RPMI8226 (cell line): ENCODE measurements at regions not wholly inside any gene's neighbourhood (a gene's known extent, or its start where the extent isn't known, plus 50 kb on each side); places are given as distances from the start of the nearest gene placed in this dataset.

ENCODE experiments used
- DNase-seq: peaks from one replicate; pipeline ENCODE4 v3.0.0-alpha.2; 2015

- no peak for DNase-seq
Measured at GRCh38 chr15:69530991-69531664, 78.5 kb downstream of the RPLP1 start.

DNA sequence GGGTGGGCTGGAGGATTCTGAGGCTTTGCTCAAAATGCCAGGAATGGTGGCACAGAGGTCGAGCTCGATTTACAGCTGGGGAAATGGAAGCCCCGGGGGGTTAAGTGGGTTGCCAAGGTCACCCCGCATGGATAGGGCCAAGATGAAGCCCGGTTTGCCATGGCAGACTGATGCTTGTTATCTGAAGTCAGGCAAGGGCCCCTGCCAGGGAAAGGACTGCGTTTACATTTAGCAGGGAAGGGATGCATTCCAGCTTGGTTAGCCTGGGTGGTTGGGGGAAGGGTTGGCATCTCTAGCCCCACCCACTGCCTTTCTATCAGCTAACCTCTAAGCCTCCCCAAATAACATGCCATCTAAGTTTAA is 79.0 kb downstream of the RPLP1 start:
- DNase-seq = no peak

DNA sequence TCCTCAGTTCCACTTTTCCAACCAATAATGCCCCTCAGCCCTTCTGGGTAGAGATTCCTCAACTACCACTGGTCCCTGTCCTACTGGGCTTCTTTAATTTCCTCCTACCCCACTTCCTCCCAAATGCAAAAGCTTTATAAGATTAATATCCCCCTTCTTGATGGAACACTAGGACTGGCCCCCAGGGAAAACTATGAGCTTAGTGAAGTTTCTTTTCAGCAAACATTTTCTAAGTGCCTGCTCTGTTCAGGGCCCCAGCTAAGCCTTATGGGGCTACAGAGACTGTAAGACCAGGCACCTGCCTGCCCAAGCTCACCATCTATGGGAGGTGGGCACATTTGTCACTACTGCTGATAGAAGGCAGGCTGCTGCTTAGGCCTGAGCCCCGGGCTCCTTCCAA is 79.4 kb downstream of the RPLP1 start:
- DNase-seq = no peak

GRCh38 chr15:69532856-69533255 is 80.2 kb downstream of the RPLP1 start:
- no peak for DNase-seq

DNA sequence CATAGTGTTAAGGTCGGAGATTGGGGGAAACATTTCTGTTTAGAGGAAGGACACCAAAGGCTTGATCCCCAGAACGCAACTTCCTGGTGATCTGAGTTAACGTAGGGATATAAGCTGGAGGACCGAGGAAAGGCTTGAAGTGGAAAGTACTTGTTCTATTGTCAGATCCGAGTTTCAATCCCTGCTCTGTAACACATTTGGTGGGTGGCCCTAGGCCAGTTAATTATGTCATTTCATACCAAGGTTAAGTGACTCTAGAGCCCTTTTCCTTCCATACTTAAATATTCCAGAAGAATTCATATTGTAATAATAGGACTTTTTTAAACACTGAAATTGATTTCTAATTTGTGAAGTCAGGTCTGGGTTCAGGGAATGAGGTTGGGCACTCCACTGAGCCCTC is 80.9 kb downstream of the RPLP1 start:
- DNase-seq = no peak

DNA sequence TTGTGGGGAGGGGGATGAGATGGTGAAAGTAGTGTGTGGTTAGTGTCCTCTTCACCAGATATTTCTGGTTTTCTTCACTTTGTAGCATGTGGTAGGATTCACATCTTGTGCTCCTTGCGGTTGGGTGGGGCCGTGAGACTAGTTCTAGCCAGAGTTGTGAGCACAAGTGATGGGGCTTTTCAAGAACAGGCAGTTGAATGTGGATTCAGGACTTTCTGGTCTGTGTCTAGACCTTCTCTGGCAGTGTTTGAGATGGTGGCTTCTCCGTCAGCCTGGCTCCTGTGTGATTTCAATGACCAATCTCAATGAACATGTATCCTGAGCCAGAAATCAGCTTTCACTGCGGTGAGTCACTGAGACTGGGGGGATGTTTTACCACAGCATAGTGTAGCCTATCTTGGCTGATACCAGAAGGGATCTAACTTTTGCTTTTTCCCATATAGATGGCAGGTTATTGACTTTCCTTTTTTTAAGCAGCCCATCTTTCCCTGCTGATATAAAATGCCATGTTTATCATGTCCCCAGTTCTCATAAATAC is 82.6 kb downstream of the RPLP1 start:
- no peak for DNase-seq

- no peak for DNase-seq
Measured at GRCh38 chr15:69535998-69536397, 83.4 kb downstream of the RPLP1 start.

DNA sequence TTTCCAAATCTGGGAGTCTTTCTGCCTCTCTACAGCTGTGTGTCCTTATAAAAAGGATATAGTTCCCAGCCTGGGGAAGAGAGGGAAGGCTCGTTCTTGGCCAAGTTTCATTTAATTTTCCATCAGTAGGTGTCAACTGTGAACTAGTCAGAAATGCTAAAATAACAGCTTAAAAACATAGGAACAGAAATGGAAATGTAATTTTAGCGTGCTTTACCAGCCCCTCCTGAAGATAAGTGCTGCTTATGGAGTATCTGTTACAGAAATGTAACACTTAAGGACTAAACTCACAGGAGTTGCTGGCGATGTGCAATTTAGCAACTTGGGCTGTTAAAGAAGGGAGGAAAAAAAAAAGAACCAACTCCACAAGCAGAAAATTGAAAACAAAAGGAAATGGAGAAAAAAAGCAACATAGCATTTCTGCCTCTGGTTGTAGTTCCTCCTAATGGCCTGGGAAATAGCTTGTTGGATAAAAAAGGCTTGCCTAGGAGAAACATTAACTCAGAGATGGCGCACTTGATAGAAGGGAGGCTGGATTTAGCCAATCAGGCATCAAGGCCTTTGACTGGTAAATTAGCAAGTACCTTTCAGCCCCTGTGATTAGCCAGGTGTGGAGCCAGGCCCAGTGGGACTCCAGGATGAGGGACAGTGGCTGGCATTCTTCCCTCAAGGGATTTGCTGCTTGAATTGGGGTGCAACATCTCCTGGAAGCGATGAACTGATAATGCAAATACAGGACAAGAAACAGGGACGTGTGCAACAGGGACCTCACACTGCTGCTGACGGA is 84.3 kb downstream of the RPLP1 start:
- no peak for DNase-seq

GRCh38 chr15:69537901-69538300 is 85.3 kb downstream of the RPLP1 start:
- no peak for DNase-seq

- DNase-seq = no peak
Measured at GRCh38 chr15:69538379-69538778, 85.8 kb downstream of the RPLP1 start.

- no peak for DNase-seq
Measured at GRCh38 chr15:69539345-69539744, 86.7 kb downstream of the RPLP1 start.

GRCh38 chr15:69540622-69541021 is 88.0 kb downstream of the RPLP1 start:
- DNase-seq = no peak

DNA sequence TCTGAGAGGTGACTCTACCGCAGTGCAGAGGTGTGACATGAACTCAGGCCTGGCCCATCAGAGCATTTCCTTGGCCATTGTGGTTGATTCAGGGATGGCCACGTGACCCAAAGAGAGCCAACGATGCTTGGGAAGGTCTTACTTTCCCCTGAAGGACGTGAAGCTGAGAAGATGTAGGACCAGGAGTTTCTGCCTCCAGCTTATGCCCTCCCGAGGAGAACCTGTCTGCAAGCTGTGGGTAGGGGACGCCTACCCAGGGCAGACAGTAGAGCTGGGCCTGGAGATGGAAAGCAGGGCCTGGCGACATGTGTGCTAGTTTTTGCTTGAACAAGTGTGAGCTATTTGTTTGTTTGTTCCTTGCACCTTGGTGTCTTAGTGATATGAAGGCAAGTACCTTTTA is 89.4 kb downstream of the RPLP1 start:
- DNase-seq = no peak

DNA sequence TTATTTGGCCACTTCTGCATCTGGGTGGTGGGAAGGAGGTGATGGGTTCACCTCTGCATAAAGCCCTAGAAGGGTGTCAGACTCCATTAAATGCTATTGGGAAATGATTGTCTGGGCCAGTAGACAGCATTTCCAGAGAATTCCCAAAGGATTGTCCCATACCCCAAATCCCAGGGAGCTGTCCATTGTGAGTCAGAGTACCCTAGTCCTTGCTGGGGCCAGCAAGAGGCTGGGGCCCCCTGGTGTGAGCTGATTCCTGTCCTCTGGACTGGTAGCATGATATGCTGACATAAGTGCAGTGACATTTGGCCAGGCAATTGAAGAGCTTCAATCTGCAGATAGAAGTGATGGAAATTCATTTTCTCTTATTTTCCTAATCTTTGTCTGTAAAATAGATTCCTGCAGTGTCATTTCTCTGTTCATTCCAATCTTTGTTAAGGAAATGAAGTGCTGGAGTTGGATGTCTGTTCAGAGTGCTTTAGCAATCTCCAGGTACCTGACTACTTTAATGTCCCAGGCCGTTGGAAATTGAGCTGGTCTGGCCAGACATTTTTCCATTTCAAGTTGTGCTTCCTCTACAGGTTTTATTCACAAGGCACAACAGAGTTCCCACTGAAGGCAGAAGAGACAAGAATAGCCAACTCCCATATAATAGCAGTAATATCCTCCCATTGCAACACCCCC is 91.2 kb downstream of the RPLP1 start:
- DNase-seq = no peak

- DNase-seq = no peak
Measured at GRCh38 chr15:69544365-69545113, 91.9 kb downstream of the RPLP1 start.

DNA sequence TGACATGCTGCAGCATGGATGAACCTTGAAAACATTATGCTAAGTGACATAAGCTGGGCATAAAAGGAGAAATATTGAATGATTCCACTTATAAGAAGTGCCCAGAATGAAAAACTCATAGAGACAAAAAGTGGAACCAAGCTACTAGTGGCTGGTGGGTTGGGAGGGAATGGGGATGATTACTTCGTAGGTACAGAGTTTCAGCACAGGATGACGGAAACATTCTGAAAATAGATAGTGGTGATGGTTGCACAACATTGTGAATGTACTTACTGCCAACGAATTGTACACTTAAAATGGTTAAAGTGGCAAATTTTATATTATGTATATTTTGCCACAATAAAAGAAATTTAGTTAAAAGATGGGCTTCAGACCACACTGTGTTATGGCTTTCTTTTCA is 93.6 kb downstream of the RPLP1 start:
- DNase-seq = no peak

- DNase-seq = no peak
Measured at GRCh38 chr15:69548395-69549180, 96.0 kb downstream of the RPLP1 start.

DNA sequence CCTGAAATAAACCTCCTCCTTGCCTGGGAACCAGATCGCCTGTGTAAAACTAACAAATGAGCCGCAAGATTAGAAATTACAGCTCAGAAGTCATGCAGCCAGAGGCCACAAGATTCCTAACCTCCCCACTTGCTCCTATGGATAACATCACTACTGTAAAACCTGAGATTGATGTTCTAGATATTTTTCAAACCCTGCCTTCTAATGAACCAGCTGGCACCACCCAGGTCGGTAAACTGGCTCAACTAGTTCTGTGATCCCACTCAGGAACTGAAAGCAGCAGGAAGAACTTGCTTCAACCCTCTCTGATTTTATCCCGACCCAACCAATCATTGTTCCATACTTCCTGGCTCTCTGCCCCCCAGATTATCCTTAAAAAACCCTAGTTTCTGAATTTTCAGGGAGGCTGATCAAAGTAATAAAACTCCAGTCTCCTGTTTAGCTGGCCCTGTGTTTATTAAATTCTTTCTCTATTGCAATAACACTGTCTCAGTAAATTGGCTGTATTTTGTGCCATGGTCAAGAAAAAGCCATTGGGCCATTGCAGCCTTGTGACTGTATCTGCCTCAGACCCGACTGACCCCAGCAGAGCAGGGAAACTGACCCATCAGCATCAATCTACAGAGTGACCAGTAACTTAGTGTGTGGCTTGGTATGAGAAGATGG is 98.9 kb downstream of the RPLP1 start:
- no peak for DNase-seq

- no peak for DNase-seq
Measured at GRCh38 chr15:69552057-69552815, 99.6 kb downstream of the RPLP1 start.

GRCh38 chr15:69553686-69554085 is 101.1 kb downstream of the RPLP1 start:
- no peak for DNase-seq
